Fibroblast of lung (primary cell): ENCODE measurements at regions not wholly inside any gene's neighbourhood (a gene's known extent, or its start where the extent isn't known, plus 50 kb on each side); places are given as distances from the start of the nearest gene placed in this dataset.
A peak's percentile ranks its signal among the peaks of the same experiment; 100 is the strongest.

Experiments used
- DNase-seq, 2 donors: peaks; one replicate each; pipeline versions ENCODE4 v3.0.0 to v3.0.0-alpha.2; 2010; ENCODE audit warnings: low read depth in 2 of 2
- H2AFZ ChIP-seq: 2 replicates; pipeline ENCODE4 v1.5.1; 2012; ENCODE audit warnings: low read length, control low read depth, inconsistent platforms
- H3K27ac ChIP-seq: 2 replicates; pipeline ENCODE4 v1.5.1; 2011; ENCODE audit warnings: low read length, control low read depth; ENCODE audit not compliant: insufficient read depth
- H3K27me3 ChIP-seq: 2 replicates; pipeline ENCODE4 v1.5.1; 2011; ENCODE audit warnings: mild to moderate bottlenecking, low read length; ENCODE audit not compliant: control insufficient read depth, insufficient read depth
- H3K36me3 ChIP-seq: 2 replicates; pipeline ENCODE4 v1.5.1; 2011; ENCODE audit warnings: low read length; ENCODE audit not compliant: control insufficient read depth, insufficient read depth
- H3K4me1 ChIP-seq: 2 replicates; pipeline ENCODE4 v1.5.1; 2011; ENCODE audit warnings: low read length; ENCODE audit not compliant: control insufficient read depth, insufficient read depth; ENCODE audit errors: extremely low read depth
- H3K4me2 ChIP-seq: 2 replicates; pipeline ENCODE4 v1.5.1; 2011; ENCODE audit warnings: low read length, control low read depth; ENCODE audit not compliant: insufficient read depth; ENCODE audit errors: extremely low read depth
- H3K4me3 ChIP-seq, 4 experiments: fragments of 200-600 bp in 1 of 4; sonication (generic) in 1 of 4; replicated peaks in 1 of 4; 2 replicates each; pipeline ENCODE4 v1.5.1; 2011 to 2016; ENCODE audit warnings: low read length in 4 of 4, low read depth in 3 of 4, mild to moderate bottlenecking in 3 of 4, control low read depth in 2 of 4, inconsistent platforms in 1 of 4, mixed read lengths in 1 of 4; ENCODE audit not compliant: insufficient read depth in 1 of 4; ENCODE audit errors: control extremely low read depth in 1 of 4
- H3K79me2 ChIP-seq: 2 replicates; pipeline ENCODE4 v1.5.1; 2012; ENCODE audit warnings: mild to moderate bottlenecking, low read length, inconsistent platforms; ENCODE audit not compliant: control insufficient read depth, insufficient read depth
- H3K9ac ChIP-seq: 2 replicates; pipeline ENCODE4 v1.5.1; 2011; ENCODE audit warnings: mild to moderate bottlenecking, low read length, control low read depth; ENCODE audit not compliant: insufficient read depth
- H3K9me3 ChIP-seq: 2 replicates; pipeline ENCODE4 v1.5.1; 2012; ENCODE audit warnings: low read depth, low read length; ENCODE audit not compliant: control insufficient read depth, insufficient read depth
- H4K20me1 ChIP-seq: 2 replicates; pipeline ENCODE4 v1.5.1; 2011; ENCODE audit warnings: low read length; ENCODE audit not compliant: control insufficient read depth, insufficient read depth; ENCODE audit errors: extremely low read depth
- CTCF ChIP-seq, 2 donors: IDR thresholded peaks in 1 of 2; conservative IDR thresholded peaks in 1 of 2; 1 replicate in 1 of 2; 2 replicates in 1 of 2; pipeline ENCODE4 v1.5.1; 2011 to 2012; ENCODE audit warnings: low read length in 2 of 2, control low read depth in 1 of 2, inconsistent platforms in 1 of 2, low read depth in 1 of 2, mild to moderate bottlenecking in 1 of 2
- EZH2 ChIP-seq: IDR thresholded peaks from 2 replicates; pipeline ENCODE4 v1.5.1; 2012; ENCODE audit warnings: low read length, control low read depth, mild to moderate bottlenecking; ENCODE audit errors: missing control alignments

DNA sequence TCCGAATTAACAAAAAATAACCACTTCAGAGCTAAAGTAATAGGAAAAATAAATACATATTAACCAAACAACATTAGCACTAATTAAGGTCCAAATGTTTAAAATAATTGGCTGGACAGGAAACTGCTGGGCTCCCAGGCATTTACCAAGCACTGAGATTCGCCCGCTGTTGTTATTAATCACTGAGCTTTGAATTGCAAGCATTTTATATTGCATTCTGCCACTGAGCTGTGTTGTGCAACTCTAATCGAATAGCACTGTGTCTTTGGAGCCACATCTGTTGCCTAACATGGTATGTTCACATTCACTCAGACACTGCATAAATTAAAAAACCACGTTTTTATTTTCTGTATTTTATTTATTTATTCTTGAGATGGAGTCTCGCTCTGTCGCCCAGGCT is 88.9 kb downstream of the SOWAHC start:
- peak overlapping the region; percentile 25 for H3K4me2 ChIP-seq
- H3K36me3 ChIP-seq: no peaks in the 10 kb centered on the region
- no peak overlapping the region for H2AFZ ChIP-seq
- peaks cover 3% of the 10 kb centered on the region for H3K4me1 ChIP-seq
- peak overlapping the region; percentile 37 for H3K27ac ChIP-seq
- no peaks in the 10 kb centered on the region for H4K20me1 ChIP-seq
- TF ChIP-seq EZH2 (no peak), CTCF (conservative IDR thresholded peaks at IDR 0.05 in 1 of 2, IDR thresholded peaks at IDR 0.05 in 1 of 2; ENCODE audit: low read depth in 1 of 2, low read length in 2 of 2) (no peak)
- H3K9ac ChIP-seq: no peak overlapping the region
- H3K27me3 ChIP-seq: no peaks in the 10 kb centered on the region
- DNase-seq: peak; percentile 66 to 74
- no peak overlapping the region for H3K4me3 ChIP-seq
- H3K9me3 ChIP-seq: no peaks in the 10 kb centered on the region
- no peaks in the 10 kb centered on the region for H3K79me2 ChIP-seq

DNA sequence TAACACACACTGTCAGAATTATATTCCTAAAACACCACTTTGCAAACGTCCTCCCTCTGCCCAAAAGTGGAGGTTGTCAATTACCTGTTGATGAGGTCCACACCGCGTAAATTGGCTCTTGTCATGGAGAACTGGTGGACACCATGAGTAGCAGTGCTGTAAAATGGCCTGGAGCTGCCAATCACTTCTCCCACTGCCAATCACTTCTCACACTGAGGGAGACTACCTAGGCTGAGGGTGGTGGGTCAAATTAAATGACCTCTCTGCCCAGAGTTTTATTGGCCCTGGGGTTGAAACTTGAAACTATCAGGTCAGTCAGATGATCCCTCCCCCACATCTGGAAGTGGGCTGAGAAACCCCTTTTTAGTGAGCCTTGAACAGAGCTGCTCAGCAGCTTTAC is 89.6 kb downstream of the SOWAHC start:
- Histone ChIP-seq H2AFZ (no peak overlapping the region), H3K27me3 (no peaks in the 10 kb centered on the region), H3K4me3 (no peak overlapping the region), H3K4me1 (peaks cover 3% of the 10 kb centered on the region), H3K79me2 (no peaks in the 10 kb centered on the region), H4K20me1 (no peaks in the 10 kb centered on the region), H3K27ac (no peak overlapping the region), H3K9ac (no peak overlapping the region), H3K9me3 (no peaks in the 10 kb centered on the region), H3K36me3 (no peaks in the 10 kb centered on the region), H3K4me2 (no peak overlapping the region)
- DNase-seq: no peak
- no peak for TF ChIP-seq EZH2
- no peak for TF ChIP-seq CTCF (conservative IDR thresholded peaks at IDR 0.05 in 1 of 2, IDR thresholded peaks at IDR 0.05 in 1 of 2; ENCODE audit: low read depth in 1 of 2, low read length in 2 of 2)

GRCh38 chr2:109707281-109708147 is 86.6 kb upstream of the RGPD5 start:
- no peak overlapping the region for H3K9ac ChIP-seq
- H3K79me2 ChIP-seq: no peaks in the 10 kb centered on the region
- H3K4me1 ChIP-seq: no peaks in the 10 kb centered on the region
- no peak overlapping the region for H3K27ac ChIP-seq
- TF ChIP-seq EZH2: no peak
- no peak for TF ChIP-seq CTCF (conservative IDR thresholded peaks at IDR 0.05 in 1 of 2, IDR thresholded peaks at IDR 0.05 in 1 of 2; ENCODE audit: low read depth in 1 of 2, low read length in 2 of 2)
- no peaks in the 10 kb centered on the region for H3K36me3 ChIP-seq
- no peak overlapping the region for H3K4me2 ChIP-seq
- no peak overlapping the region for H3K4me3 ChIP-seq
- no peaks in the 10 kb centered on the region for H3K27me3 ChIP-seq
- H3K9me3 ChIP-seq: no peaks in the 10 kb centered on the region
- H4K20me1 ChIP-seq: no peaks in the 10 kb centered on the region
- H2AFZ ChIP-seq: no peak overlapping the region
- no peak for DNase-seq
